Right lung (tissue), 2 donors: ENCODE measurements at regions not wholly inside any gene's neighbourhood (a gene's known extent, or its start where the extent isn't known, plus 50 kb on each side); places are given as distances from the start of the nearest gene placed in this dataset.

ENCODE experiments used
- DNase-seq, 2 donors: peaks; one replicate each; pipeline ENCODE4 v3.0.0-alpha.2; 2013

GRCh38 chr21:31566064-31566463, 93.4 kb upstream of the SOD1 start:
- DNase-seq = peak in 1 of 2 donors; percentile 71

DNA sequence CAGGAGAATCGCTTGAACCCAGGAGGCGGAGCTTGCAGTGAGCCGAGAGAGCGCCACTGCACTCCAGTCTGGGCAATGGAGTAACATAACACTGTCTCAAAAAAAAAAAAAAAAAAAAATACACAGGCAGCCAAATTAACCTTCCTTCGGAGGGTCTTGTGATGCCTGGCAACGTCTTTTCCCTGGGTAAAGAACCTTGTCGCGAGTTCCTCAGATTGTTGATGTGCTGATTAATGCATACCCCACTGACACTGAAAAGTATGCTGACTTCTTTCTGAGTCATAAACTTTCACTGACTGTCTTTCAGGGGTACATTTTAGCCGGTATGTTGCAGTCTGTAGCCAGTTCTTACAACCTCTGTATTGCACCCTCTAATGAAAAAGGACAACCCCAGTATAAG, 95.1 kb upstream of the SOD1 start:
- no peak for DNase-seq

DNA sequence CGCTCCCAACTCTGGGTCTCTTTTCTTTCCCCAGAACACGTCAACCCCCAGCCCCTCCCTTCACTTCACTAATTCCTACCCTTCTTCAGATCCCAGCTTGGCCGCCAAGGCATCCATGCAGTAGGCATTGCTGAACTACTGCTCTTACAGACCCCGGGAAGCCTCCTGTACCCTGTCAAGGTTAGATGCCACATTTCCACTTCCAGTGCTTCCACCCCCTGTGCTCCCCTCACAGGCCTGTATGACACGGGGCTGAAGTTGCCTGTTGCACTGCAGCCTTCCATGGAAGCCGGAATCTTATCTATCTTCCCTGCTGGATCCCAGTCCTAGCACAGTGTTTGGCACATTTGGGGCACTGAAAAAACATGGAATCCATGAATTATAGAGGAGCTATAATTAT, 99.0 kb upstream of the SOD1 start:
- no peak for DNase-seq

DNA sequence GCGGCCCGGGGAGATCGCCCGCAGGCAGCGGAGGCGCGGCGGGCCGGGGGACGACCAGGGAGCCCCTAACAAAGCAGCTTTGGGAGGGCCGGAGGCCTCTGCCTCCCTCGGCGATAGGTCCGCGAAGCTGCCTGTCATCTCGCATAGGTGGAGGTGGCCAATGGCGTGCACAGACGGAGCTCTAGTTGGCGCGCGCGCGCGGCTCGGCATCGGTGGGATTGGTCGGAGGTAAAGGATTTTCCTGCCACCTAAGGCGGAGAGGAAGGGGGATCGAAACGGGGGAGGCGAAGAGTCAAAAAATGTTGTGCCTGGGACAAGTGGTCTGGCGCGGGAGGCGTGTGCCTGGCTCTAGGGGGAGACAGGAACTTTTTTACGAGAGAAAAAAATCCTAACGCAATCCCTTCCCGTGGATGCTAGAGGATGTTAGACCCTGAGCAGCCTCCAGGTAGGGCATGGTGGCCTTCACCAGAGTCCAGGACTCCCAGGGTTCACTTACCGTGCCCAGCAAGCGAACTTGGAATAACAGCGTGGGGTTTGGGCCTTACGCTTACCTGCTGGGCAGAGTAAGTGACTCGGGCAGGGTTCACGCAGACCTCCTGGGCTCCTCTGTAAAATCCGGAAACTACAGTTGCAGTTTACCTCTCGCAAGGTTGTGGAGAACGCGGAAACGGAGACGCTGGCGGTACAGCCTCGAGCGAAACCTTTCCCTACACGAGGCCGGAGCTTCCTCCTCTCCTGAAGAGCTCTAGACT, 99.9 kb upstream of the SOD1 start:
- DNase-seq = peak; percentile 97 to 98

GRCh38 chr21:31558962-31559367, 100.5 kb upstream of the SOD1 start:
- peak; percentile 96 to 98 for DNase-seq

DNA sequence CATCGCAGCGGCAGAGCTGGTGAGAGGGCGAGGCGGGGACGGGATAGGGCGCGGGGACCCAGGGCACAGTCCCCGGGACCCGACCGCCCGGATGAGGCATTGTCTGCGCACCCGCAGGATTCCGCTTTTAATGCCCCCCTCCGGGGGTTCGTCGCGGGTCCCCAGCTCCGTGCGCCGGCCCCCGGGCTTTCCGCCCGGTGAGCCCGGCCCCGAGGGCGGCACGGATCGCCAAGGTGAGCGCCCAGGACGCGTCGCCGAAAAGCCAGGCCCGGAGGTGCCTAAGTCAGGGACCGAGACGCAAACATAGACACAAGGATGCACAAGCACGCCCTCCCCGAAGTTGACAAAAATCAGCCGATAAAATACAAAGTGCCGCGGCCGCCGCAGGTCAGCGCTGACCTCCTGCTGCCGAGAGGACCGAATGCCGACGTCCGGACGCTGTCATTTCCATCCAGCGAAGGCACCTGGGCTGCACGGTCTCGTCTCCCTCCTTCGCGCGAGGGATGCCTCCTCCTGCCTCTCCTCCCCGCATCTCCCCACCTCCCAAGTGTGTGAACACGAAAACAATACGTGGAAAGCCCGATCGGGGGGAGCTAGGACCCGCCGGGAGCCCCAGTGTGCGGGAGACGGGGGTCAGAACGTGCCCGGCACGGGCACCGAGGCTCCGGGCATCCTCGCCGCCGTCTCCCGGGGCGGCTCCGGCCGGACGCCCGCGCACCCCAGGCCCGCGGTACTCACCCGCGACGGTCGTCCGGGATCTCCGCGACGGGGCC, 101.1 kb upstream of the SOD1 start:
- DNase-seq = no peak

- no peak for DNase-seq
Measured at GRCh38 chr21:31557421-31558188, 101.9 kb upstream of the SOD1 start.

GRCh38 chr21:31556662-31557061, 102.8 kb upstream of the SOD1 start:
- DNase-seq = no peak

- DNase-seq = no peak
Measured at GRCh38 chr21:31555741-31556191, 103.7 kb upstream of the SOD1 start.

- DNase-seq = no peak
Measured at GRCh38 chr21:31554511-31555022, 104.9 kb upstream of the SOD1 start.

DNA sequence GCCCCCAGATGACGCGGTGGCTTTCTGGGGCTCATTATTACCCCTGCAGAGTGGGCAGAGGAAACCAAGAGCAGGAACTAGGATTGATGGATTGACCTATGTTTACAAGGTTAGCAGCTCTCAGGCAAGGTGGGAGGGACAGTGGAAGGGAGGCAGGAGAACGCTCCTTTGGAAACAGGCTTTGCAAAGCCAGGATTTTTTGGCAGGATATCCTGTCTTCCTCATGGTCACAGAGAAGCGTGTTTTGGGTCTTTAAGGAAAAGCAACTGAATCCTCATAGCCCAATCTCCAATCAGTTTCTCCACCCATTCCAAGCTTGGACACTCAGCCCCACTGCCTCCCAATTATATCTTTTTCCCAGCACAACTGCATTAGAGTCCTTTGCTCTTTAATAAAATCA, 105.6 kb upstream of the SOD1 start:
- no peak for DNase-seq

GRCh38 chr21:31553461-31553860, 106.0 kb upstream of the SOD1 start:
- no peak for DNase-seq

DNA sequence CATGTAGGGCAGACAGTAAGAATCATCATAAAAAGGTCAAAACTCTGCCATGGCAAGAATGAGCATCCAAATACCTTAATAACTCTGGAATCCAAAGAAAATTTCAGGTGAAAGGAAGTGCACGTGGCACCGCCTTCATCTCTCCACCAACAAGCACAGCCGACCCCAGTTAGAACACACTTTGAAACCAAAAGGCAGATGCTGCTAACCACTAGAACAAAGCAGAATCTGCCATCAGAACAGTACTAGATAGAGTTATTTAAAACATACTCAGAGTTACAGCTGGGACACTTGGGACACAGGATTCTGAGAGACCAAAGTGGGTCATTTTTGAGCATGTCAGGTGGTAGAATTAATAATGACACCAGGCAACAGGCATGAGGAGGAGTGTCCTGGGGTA, 106.7 kb upstream of the SOD1 start:
- DNase-seq = no peak

DNA sequence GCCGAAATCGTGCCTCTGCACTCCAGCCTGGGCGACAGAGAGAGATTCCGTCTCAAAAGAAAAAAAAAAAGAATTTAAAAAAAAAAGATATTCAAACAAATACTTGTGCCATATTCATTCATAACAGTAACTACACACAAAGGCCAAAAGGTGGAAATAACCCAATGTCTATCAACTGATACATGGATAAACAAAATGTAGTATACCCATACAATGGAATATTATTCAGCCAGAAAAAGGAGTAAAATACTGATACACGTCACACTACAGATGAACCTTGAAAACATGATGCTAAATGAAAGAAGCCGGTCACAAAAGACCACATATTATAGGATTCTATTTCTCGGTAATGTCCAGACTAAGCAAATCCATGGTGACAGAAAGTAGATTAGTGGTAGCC, 109.4 kb upstream of the SOD1 start:
- no peak for DNase-seq

DNA sequence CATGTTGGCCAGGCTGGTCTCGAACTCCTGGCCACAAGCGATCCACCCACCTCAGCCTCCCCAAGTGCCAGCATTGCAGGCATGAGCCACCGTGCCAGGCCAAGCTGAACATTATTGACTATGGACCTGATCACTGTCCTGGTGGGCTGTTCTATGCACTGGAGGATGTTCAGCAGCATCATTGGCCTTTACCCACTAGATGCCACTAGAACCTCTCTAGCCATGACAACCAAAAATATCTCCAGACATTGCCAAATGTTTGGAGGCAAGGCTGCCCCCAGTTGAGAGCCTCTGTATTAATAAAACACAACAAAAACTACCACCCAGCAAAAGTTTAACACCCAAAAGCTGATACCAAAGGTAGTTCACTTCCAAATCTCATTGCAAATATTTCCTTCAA, 110.8 kb upstream of the SOD1 start:
- no peak for DNase-seq

DNA sequence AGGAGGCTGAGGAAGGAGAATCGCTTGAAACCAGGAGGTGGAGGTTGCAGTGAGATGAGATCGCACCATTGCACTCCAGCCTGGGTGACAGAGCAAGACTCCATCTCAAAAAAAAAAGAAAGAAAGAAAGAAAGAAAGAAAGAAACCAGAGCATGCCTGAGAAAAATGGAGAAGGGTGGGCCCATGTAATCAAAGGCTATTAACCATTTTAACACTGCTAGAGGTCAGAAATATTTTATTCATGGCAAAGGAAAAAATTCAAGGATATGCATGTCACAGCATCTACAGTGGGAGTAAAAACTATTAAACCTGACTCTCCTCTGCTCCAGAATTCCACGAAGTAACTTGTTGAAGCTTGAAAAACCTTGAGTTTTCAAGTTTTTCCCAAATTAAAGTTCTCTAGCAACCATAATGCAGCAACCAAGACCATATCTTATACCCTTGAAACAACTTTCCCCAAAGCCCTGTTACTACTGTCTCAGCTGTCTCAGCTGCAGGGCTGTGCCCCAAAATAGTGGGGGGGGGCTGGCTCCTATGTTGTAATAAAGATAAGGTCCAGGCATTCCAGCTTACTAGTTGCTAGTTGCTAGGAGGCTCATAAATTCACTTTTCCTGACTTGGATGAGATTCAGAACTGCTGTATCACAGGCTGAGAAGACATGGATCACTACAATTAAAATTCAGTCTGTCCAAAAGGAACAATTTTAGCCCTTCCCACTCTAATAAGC, 112.9 kb upstream of the SOD1 start:
- peak; percentile 65 to 72 for DNase-seq

GRCh38 chr21:31545036-31545435, 114.5 kb upstream of the SOD1 start:
- DNase-seq = no peak

- peak; percentile 76 to 82 for DNase-seq
Measured at GRCh38 chr21:31543191-31543590, 116.3 kb upstream of the SOD1 start.

GRCh38 chr21:31538816-31539215, 120.7 kb upstream of the SOD1 start:
- DNase-seq = peak; percentile 89 to 92

DNA sequence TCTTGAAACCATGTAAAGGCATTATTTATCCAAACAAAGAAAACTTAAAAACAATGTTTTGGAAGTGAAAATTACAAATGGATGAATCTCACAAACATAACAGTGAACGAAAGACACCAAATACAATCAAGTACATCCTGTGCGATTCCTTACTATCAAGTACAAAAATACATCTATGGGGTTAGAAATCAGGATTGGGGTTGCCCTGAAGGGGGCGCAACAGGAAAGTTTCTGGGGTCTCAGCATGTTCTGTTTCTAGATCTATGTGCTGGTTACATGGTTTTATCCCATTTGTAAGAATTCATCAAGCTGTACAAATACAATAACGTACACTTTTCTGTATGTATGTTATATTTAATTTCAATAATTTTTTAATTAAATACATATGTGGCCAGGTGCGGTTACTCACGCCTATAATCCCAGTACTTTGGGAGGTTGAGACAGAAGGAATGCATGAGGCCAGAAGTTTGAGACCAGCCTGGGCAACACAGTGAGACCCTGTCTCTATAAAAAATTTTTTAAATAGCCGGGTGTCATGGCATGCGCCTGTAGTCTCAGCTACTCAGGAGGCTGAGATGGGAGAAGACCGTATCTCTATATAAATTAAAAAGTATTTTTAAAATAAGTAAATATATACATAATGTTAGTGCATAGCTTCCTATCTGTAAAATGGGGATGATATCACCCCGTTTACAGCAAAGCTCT, 121.5 kb upstream of the SOD1 start:
- DNase-seq = no peak

- no peak for DNase-seq
Measured at GRCh38 chr21:31536138-31536537, 123.4 kb upstream of the SOD1 start.
